ENCODE measurements at regions not wholly inside any gene's neighbourhood (a gene's known extent, or its start where the extent isn't known, plus 50 kb on each side); places are given as distances from the start of the nearest gene placed in this dataset.

- TF ChIP-seq YY1 (IDR thresholded peaks at IDR 0.05; ENCODE audit: insufficient read depth, insufficient read length) (no peak), ZNF274 (IDR thresholded peaks at IDR 0.05; ENCODE audit: low read depth, low read length) (no peak)
Observed at GRCh38 chr4:164531336-164531735, 222.6 kb upstream of the SMIM31 start.

Data from NT2/D1 (cell line).